ENCODE measurements at regions not wholly inside any gene's neighbourhood (a gene's known extent, or its start where the extent isn't known, plus 50 kb on each side); places are given as distances from the start of the nearest gene placed in this dataset.

- no peak overlapping the region for H3K4me3 ChIP-seq (ENCODE audit: low read depth in 1 of 3, low read length in 3 of 3)
- DNase-seq (ENCODE audit: low spot score), result no peak
- H3K9ac ChIP-seq (ENCODE audit: low read depth in 1 of 2, low read length in 2 of 2), result no peak overlapping the region
- H3K9me3 ChIP-seq (ENCODE audit: control insufficient read depth in 4 of 4, low read length in 3 of 4), result no peaks in the 10 kb centered on the region
- no peaks in the 10 kb centered on the region for H3K4me1 ChIP-seq (ENCODE audit: control insufficient read depth in 4 of 4, insufficient read depth in 4 of 4, low read length in 3 of 4)
- no peaks in the 10 kb centered on the region for H3K27me3 ChIP-seq (ENCODE audit: control insufficient read depth in 4 of 4, insufficient read depth in 4 of 4, low read length in 3 of 4)
- H3K27ac ChIP-seq (ENCODE audit: low read depth in 1 of 2, low read length in 2 of 2), result no peak overlapping the region
- TF ChIP-seq HNF4A (conservative IDR thresholded peaks at IDR 0.05), result no peak
- no peak for TF ChIP-seq ZBTB33 (IDR thresholded peaks at IDR 0.05)
- no peak for TF ChIP-seq RAD21 (IDR thresholded peaks at IDR 0.05)
- TF ChIP-seq NR2F2 (IDR thresholded peaks at IDR 0.05), result no peak
- no peak for TF ChIP-seq TAF1 (conservative IDR thresholded peaks at IDR 0.05)
- no peak for TF ChIP-seq HNF4G (IDR thresholded peaks at IDR 0.05)
- no peak for TF ChIP-seq MAX (IDR thresholded peaks at IDR 0.05)
- no peaks in the 10 kb centered on the region for H3K36me3 ChIP-seq (ENCODE audit: control insufficient read depth in 4 of 4, insufficient read depth in 3 of 4, low read depth in 1 of 4, low read length in 3 of 4)
- WGBS, result 55% methylated on average over 4 of the region's 4 CpGs
These were observed 308.3 kb upstream of the CCDC54 start for GRCh38 chr3:107068980-107069379.

- no peaks in the 10 kb centered on the region for H3K4me1 ChIP-seq (ENCODE audit: control insufficient read depth in 4 of 4, insufficient read depth in 4 of 4, low read length in 3 of 4)
These were observed 300.3 kb upstream of the CCDC54 start for GRCh38 chr3:107076946-107077345.

GRCh38 chr3:107077391-107077790, 299.8 kb upstream of the CCDC54 start:
- Histone ChIP-seq H3K27ac (ENCODE audit: low read depth in 1 of 2, low read length in 2 of 2) (no peak overlapping the region), H3K9me3 (ENCODE audit: control insufficient read depth in 4 of 4, low read length in 3 of 4) (no peaks in the 10 kb centered on the region), H3K4me3 (ENCODE audit: low read depth in 1 of 3, low read length in 3 of 3) (no peak overlapping the region), H3K27me3 (ENCODE audit: control insufficient read depth in 4 of 4, insufficient read depth in 4 of 4, low read length in 3 of 4) (no peaks in the 10 kb centered on the region), H3K36me3 (ENCODE audit: control insufficient read depth in 4 of 4, insufficient read depth in 3 of 4, low read depth in 1 of 4, low read length in 3 of 4) (no peaks in the 10 kb centered on the region), H3K9ac (ENCODE audit: low read depth in 1 of 2, low read length in 2 of 2) (no peak overlapping the region), H3K4me1 (ENCODE audit: control insufficient read depth in 4 of 4, insufficient read depth in 4 of 4, low read length in 3 of 4) (no peaks in the 10 kb centered on the region)
- no peak for TF ChIP-seq RXRA (IDR thresholded peaks at IDR 0.05)
- TF ChIP-seq JUND (IDR thresholded peaks at IDR 0.05), result no peak
- 76% methylated on average over 2 of the region's 2 CpGs for WGBS
- DNase-seq (ENCODE audit: low spot score), result no peak

More at GRCh38 chr3:107076946-107077345, 300.3 kb upstream of the CCDC54 start:
- H3K9me3 ChIP-seq (ENCODE audit: control insufficient read depth in 4 of 4, low read length in 3 of 4), result no peaks in the 10 kb centered on the region
- WGBS, result 96% methylated on average over 3 of the region's 3 CpGs
- H3K27me3 ChIP-seq (ENCODE audit: control insufficient read depth in 4 of 4, insufficient read depth in 4 of 4, low read length in 3 of 4), result no peaks in the 10 kb centered on the region
- no peak overlapping the region for H3K4me3 ChIP-seq (ENCODE audit: low read depth in 1 of 3, low read length in 3 of 3)
- no peaks in the 10 kb centered on the region for H3K36me3 ChIP-seq (ENCODE audit: control insufficient read depth in 4 of 4, insufficient read depth in 3 of 4, low read depth in 1 of 4, low read length in 3 of 4)
- H3K27ac ChIP-seq (ENCODE audit: low read depth in 1 of 2, low read length in 2 of 2), result no peak overlapping the region
- DNase-seq (ENCODE audit: low spot score), result no peak
- H3K9ac ChIP-seq (ENCODE audit: low read depth in 1 of 2, low read length in 2 of 2), result no peak overlapping the region
- no peak for TF ChIP-seq HNF4A (conservative IDR thresholded peaks at IDR 0.05)
- no peak for TF ChIP-seq GABPA (IDR thresholded peaks at IDR 0.05 in 1 of 2, conservative IDR thresholded peaks at IDR 0.05 in 1 of 2)
- TF ChIP-seq FOXA2 (IDR thresholded peaks at IDR 0.05), result no peak
- TF ChIP-seq HNF4G (IDR thresholded peaks at IDR 0.05), result no peak
- no peak for TF ChIP-seq TAF1 (conservative IDR thresholded peaks at IDR 0.05)
- no peak for TF ChIP-seq MAX (IDR thresholded peaks at IDR 0.05)
- no peak for TF ChIP-seq JUND (IDR thresholded peaks at IDR 0.05)

GRCh38 chr3:107082527-107082926, 294.7 kb upstream of the CCDC54 start:
- no peak overlapping the region for H3K9ac ChIP-seq (ENCODE audit: low read depth in 1 of 2, low read length in 2 of 2)
- WGBS, result 90% methylated on average over 3 of the region's 3 CpGs
- no peaks in the 10 kb centered on the region for H3K36me3 ChIP-seq (ENCODE audit: control insufficient read depth in 4 of 4, insufficient read depth in 3 of 4, low read depth in 1 of 4, low read length in 3 of 4)
- no peaks in the 10 kb centered on the region for H3K27me3 ChIP-seq (ENCODE audit: control insufficient read depth in 4 of 4, insufficient read depth in 4 of 4, low read length in 3 of 4)
- H3K4me1 ChIP-seq (ENCODE audit: control insufficient read depth in 4 of 4, insufficient read depth in 4 of 4, low read length in 3 of 4), result no peaks in the 10 kb centered on the region
- H3K27ac ChIP-seq (ENCODE audit: low read depth in 1 of 2, low read length in 2 of 2), result no peak overlapping the region
- no peak overlapping the region for H3K4me3 ChIP-seq (ENCODE audit: low read depth in 1 of 3, low read length in 3 of 3)
- DNase-seq (ENCODE audit: low spot score), result no peak
- TF ChIP-seq FOXA2 (IDR thresholded peaks at IDR 0.05), result no peak
- H3K9me3 ChIP-seq (ENCODE audit: control insufficient read depth in 4 of 4, low read length in 3 of 4), result no peaks in the 10 kb centered on the region

All from liver (tissue), 7 donors.